ENCODE measurements at regions not wholly inside any gene's neighbourhood (a gene's known extent, or its start where the extent isn't known, plus 50 kb on each side); places are given as distances from the start of the nearest gene placed in this dataset.

- DNase-seq: no peak
Measured at GRCh38 chr13:58528351-58528750, 896.8 kb downstream of the PCDH17 start.

DNA sequence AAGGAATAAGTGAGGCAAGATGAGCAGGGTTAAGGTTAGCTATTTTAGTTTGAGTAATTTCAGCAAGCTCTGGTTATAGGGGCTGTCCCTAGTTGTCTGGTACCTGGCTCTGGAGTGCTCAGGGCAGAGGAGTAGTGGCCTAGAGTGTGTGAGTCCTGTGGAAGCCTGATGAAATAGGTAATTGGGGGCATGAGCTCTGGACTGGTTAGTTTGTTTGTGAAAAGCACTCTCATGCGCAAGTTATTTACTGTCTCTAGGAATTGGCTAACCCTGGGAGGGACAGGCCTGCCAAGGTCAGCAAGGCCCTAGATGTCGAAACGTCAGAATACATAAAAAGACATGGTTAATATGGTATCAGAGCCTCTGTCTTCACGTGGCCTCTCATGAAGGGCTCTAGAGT, 900.1 kb downstream of the PCDH17 start:
- DNase-seq: no peak

- no peak for DNase-seq
Measured at GRCh38 chr13:58542530-58542929, 911.0 kb downstream of the PCDH17 start.

DNA sequence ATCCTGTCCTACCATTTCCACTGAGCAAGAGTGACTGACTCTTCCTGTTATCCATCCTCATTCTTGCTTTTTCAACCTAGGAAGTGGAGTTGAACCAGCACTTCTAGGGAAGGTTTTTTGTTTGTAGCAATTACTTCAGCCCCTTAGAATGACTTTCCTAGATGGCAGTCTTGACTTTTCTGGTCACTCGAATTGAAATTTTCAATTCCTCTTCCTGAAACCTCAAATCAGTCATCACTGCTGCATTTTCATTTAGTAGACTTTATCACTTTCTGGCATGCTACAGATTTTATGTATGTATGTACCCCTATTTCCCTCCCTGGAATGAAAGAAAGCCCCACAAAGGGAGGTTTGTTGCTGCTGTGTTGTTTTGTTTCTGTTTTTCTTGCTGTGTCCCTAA, 915.9 kb downstream of the PCDH17 start:
- no peak for DNase-seq

- no peak for DNase-seq
Measured at GRCh38 chr13:58566176-58566575, 934.6 kb downstream of the PCDH17 start.

GRCh38 chr13:58573743-58574142, 942.2 kb downstream of the PCDH17 start:
- DNase-seq: no peak

GRCh38 chr13:58574791-58575190, 943.2 kb downstream of the PCDH17 start:
- no peak for DNase-seq

- no peak for DNase-seq
Measured at GRCh38 chr13:58579468-58579867, 947.9 kb downstream of the PCDH17 start.

DNA sequence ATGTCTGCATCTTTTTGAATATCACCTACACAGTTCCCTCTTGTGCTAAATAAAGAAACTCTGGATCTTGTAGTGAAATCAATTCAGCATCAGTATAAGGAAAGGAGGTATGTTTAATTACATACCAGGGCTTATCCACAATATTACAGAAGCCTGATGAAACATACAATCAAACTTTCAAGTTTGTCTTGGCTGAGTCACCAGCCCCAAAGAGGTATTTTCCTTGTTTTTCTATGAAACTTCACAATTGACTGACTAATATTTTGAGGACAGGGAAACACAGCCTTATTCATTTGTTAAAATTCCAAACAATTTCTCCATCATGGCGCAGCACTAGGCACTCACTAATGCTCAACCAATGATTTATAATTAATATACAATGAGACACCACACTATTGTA, 952.4 kb downstream of the PCDH17 start:
- no peak for DNase-seq

- DNase-seq: no peak
Measured at GRCh38 chr13:58584610-58585009, 953.1 kb downstream of the PCDH17 start.

DNA sequence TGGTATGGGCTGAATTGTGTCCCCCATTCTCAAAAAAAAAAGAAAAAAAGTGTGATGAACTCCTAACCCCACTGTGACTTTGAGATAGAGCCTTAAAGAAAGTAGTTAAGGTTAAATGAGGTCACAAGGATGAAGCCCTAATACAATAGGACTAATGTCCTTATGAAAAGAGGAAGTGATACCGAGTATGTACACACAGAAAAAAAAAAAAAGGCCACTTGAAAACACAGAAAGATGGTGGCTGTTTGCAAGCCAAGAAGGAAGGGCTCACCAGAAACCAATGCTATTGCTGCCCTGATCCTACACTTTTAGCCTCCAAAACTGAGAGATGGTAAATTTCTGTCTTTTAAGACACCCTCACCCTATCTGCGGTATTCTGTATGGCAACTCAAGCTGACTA, 955.6 kb downstream of the PCDH17 start:
- DNase-seq: no peak

DNA sequence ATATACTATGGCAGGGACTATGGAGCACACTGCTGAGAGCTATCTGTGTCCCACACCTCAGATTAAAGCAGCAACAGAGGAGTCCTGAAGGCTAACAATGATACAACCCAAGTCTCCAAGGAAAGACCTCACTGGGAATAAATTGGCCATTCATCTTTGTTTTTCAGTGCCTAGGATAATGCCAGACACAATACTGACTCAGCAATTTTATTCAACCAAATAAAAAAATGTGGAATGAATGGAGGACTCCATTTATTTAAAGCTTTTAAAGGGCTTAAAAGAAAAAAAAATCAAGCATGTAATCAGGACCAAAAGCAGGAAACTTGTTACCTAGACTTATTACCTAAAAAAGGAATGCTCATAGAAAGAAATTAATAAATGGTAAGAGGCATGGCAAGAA, 960.5 kb downstream of the PCDH17 start:
- DNase-seq: no peak

DNA sequence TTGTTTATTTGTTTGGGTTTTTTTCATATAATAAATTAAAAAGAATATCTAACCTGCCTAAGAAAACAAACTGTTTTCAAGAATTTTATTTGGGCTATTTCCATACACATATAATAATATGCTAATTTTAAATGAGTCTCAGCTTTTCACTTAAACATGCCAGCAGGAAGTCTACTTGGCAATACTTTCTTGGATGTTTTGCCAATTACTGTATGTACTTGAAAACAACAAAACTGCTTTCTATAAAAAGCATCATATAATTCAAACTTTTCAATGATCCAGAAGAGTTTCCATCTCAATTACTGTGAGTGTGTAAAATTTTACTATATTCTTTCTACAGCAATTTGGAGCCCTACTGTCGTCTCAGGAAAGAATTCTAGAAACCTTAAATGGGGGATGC, 961.2 kb downstream of the PCDH17 start:
- DNase-seq: no peak

DNA sequence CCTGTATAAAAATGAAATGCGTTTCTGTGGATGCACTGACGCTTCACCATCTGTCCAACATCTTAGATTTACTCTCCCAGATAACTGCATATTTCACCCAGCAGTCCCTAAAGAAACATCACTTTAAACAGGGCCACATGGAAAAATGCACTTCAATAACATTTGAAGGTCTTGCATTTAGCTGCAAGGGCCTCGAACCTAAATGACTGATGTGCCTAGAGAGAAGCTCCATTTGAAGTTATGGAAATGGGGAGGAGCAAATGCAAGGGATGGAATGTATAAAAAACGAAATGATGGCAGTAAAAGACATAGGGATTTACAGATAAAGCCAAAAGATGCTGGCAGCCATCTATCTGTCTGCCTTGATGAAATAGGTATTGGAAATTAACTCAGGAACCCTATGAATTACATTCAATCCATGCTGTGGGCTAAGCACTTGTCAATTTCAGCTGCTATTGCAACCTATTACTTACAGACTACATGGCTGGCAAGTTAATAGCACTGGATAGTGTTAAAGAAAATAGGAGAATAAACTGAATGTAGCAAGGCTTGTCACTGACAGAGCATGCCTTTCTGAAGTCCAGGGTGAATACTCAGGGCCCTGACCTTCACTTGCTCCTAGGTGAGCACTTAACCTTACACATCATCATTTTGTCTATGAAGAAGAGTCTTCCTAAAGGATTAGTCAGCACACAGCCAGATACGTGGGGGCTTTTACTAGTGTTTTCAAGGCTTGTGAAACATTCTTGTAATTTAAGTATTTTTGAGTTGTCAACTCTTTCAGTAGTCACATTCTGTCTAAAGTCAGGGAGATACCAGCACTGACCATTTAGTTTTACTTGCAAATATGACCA, 963.4 kb downstream of the PCDH17 start:
- no peak for DNase-seq

GRCh38 chr13:58597552-58597951, 966.0 kb downstream of the PCDH17 start:
- no peak for DNase-seq

DNA sequence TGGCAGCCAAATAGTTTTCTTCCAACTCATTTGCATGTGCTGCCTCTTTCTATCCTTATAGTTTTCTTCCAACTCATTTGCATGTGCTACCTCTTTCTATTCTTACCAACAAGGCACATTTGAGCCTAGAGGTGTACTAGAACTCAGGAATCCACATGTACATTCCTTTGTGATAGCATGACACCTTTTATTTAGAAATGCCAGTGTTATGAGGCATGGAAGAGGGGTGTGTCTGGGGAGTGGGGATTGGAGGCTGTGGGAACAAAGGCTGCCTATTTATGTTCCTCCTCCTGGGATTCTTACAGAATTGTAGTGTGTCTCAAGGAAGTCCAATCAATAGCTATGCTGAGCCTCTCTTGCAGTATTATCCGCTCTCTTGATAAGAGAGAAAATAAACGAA, 966.7 kb downstream of the PCDH17 start:
- no peak for DNase-seq

GRCh38 chr13:58611117-58611516, 979.6 kb downstream of the PCDH17 start:
- DNase-seq: no peak

DNA sequence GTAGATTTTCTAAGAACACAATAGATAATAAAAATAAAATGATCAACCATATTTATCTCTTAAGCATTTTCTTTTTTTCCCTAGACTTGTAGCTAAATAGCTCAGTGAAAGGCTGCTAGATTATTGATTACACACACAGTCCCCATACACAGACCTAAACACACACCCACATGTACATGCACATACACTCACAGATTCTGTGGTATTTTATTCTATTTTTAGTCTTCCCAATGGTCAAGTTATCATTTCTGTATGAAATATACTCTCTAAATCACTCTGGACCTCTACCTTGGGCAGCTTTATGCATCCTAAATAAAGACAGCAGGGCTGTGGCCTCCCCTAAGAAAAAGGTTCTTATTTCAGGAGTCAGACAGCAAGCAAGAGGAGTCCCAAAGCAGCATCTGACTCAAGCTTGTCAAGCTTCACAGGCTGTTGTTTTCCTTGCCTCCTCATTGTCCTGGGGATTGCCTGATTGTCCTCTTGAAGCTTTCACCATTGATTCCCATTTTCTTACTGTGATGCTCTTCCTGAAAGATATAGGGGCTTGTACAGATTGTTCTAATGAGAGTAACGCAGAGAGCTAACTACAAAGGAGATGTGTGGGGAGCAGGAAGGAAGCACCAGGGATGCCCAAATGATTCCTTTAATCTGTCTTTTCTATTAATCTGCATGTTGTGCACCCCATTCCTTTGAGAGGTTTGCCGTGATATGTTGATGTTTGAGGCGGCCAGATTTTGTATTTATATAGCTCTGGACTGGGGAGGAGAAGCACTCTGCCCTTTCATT, 986.5 kb downstream of the PCDH17 start:
- no peak for DNase-seq

- no peak for DNase-seq
Measured at GRCh38 chr13:58619396-58620113, 988.0 kb downstream of the PCDH17 start.

DNA sequence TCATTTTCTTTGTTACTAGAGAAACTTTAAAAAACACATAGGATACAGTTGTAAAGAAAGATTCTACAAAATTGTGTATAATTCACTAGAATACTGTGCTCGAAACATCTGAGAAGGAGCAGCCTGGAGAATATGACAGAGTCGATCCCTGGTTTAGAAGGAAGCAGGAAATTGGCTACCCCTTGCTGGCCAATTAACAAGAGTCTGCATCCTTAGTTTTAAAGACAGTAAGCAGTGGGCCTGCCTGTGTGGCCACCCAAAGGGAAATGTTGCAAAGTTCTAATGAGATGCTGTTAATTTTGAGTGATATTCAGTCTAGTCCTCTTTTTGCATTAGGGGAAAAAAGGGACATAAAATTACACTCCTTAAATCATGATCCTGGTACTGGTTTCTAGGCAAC, 988.6 kb downstream of the PCDH17 start:
- no peak for DNase-seq

- no peak for DNase-seq
Measured at GRCh38 chr13:58625703-58626389, 994.3 kb downstream of the PCDH17 start.

- no peak for DNase-seq
Measured at GRCh38 chr13:58630794-58631193, 999.2 kb downstream of the PCDH17 start.

DNA sequence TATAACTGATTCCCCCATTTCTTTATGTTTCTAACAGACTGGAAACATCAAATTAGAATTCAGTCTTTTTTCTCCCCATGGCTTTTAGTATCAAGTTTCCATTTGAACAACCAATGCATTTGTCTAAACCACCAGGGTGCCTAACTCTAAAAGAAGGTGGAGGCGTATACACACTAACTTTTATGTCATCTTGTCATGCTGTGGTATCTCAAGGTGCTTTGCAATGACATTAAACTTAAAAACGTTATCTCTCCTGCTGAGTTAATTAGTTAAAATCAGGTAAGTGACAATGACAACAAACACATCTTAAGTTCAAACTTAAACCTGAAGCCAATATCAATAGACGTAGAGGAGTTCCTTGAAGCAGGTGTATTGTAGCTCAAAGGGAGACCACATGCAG, 1001.7 kb downstream of the PCDH17 start:
- no peak for DNase-seq

Data from T-helper 2 cell (primary cell).